ENCODE measurements at regions not wholly inside any gene's neighbourhood (a gene's known extent, or its start where the extent isn't known, plus 50 kb on each side); places are given as distances from the start of the nearest gene placed in this dataset.

DNA sequence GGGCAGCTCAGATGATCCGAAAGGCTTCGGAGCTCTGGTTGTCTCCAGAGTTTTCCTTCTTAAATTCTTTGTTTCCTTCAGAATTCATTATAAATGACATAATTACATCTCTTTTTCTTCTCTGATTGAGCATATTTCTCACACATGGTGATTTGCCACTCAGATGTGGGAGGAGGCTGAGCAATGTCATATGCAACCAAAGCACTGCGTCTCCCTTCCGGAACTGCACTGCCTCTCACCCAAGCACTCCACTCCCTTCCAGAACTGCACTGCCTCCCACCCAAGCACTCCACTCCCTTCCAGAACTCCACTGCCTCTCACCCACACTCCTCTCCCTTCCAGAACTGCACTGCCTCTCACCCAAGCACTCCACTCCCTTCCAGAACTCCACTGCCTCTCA lies 131.5 kb downstream of the SALL1 start:
- no peaks in the 10 kb centered on the region for H3K36me3 ChIP-seq (ENCODE audit: control insufficient read depth, insufficient read depth, low read length)
- H3K27me3 ChIP-seq (ENCODE audit: control insufficient read depth, insufficient read depth, low read length) = no peaks in the 10 kb centered on the region
- ChIA-PET CTCF (no interaction called here), POLR2A (no interaction called here)
- H3K4me3 ChIP-seq (ENCODE audit: low read depth, low read length) = no peak overlapping the region
- TF ChIP-seq, protein P1, sequence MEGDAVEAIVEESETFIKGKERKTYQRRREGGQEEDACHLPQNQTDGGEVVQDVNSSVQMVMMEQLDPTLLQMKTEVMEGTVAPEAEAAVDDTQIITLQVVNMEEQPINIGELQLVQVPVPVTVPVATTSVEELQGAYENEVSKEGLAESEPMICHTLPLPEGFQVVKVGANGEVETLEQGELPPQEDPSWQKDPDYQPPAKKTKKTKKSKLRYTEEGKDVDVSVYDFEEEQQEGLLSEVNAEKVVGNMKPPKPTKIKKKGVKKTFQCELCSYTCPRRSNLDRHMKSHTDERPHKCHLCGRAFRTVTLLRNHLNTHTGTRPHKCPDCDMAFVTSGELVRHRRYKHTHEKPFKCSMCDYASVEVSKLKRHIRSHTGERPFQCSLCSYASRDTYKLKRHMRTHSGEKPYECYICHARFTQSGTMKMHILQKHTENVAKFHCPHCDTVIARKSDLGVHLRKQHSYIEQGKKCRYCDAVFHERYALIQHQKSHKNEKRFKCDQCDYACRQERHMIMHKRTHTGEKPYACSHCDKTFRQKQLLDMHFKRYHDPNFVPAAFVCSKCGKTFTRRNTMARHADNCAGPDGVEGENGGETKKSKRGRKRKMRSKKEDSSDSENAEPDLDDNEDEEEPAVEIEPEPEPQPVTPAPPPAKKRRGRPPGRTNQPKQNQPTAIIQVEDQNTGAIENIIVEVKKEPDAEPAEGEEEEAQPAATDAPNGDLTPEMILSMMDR (IDR thresholded peaks at IDR 0.05; ENCODE audit: insufficient read depth, low read depth, low read length) = no peak
- no peak for DNase-seq (ENCODE audit: low read depth)

DNA sequence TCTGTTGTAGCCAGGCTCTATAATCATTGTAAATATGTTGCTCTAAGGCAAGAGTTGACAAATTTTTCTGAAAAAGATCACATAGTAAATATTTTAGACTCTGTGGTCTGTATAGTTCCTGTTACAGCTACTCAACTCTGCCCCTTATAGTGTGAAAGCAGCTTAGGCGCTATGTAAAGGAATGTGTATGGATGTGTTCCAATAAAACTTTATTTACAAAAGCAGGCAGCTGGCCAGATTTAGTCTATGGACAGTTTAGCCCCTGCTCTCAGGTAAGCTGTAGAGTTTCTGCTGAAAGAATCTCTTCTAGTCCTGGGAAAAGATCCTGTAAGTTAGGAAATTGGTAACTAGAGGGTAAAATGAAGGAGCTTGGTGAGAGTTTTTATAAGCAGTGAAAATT lies 133.1 kb downstream of the SALL1 start:
- no peaks in the 10 kb centered on the region for H3K27me3 ChIP-seq (ENCODE audit: control insufficient read depth, insufficient read depth, low read length)
- no peaks in the 10 kb centered on the region for H3K36me3 ChIP-seq (ENCODE audit: control insufficient read depth, insufficient read depth, low read length)
- TF ChIP-seq, protein P1 (IDR thresholded peaks at IDR 0.05; ENCODE audit: insufficient read depth, low read depth, low read length) = no peak
- ChIA-PET POLR2A (no interaction called here), CTCF (interaction anchor here (1.0 kb wide), 1 partner anchor 9 kb away, joined by 4 read pairs; no protein-coding TSS in a partner anchor)
- no peak for DNase-seq (ENCODE audit: low read depth)
- H3K4me3 ChIP-seq (ENCODE audit: low read depth, low read length) = no peak overlapping the region

DNA sequence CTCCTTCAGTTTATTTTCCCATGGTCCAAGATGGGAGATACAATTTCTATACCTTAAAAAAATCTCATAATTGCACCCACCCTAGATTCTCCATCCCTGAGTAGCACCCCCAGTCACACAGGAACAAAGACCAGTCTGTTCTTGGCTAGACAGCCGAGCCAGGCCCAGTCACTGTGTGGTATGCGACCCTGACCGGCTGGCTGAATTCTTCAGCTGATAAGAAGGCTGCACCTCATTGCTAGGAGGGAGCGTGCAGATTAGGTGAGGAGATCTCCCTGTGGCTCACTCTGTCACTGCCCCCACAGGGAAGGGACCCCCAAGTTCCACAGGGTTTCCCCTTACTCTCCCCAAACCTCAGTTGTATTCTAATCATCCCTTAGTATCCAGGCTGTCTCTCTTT lies 138.7 kb downstream of the SALL1 start:
- CTCF ChIA-PET = interaction anchor here (0.6 kb wide), 1 partner anchor 398 kb away, joined by 4 read pairs; no protein-coding TSS in a partner anchor
- Histone ChIP-seq H3K27me3 (ENCODE audit: control insufficient read depth, insufficient read depth, low read length) (no peaks in the 10 kb centered on the region), H3K36me3 (ENCODE audit: control insufficient read depth, insufficient read depth, low read length) (no peaks in the 10 kb centered on the region), H3K4me3 (ENCODE audit: low read depth, low read length) (no peak overlapping the region)
- DNase-seq (ENCODE audit: low read depth) = no peak
- TF ChIP-seq, protein P1 (IDR thresholded peaks at IDR 0.05; ENCODE audit: insufficient read depth, low read depth, low read length) = no peak
- POLR2A ChIA-PET = no interaction called here

DNA sequence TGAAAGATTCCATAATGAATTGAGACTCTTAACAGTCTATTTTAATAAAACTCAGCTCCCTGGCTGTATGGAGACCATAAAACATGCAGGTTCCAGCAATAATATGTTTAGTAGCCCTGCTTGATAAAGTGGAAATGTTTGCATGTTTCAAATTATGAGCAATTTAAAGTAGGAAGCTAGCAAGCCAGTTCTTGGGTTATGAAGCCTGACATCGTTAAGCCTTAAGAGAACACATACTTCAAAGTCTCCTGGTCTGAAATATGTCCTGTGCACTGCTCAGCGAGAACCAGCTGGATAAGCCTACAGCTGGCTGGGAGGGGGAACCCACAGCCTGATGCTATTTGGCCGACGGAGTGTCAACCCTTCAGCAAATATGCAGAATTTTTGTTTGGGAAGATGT lies 140.3 kb downstream of the SALL1 start:
- TF ChIP-seq, protein P1 (IDR thresholded peaks at IDR 0.05; ENCODE audit: insufficient read depth, low read depth, low read length) = no peak
- ChIA-PET POLR2A (no interaction called here), CTCF (no interaction called here)
- Histone ChIP-seq H3K36me3 (ENCODE audit: control insufficient read depth, insufficient read depth, low read length) (no peaks in the 10 kb centered on the region), H3K27me3 (ENCODE audit: control insufficient read depth, insufficient read depth, low read length) (no peaks in the 10 kb centered on the region), H3K4me3 (ENCODE audit: low read depth, low read length) (no peak overlapping the region)
- DNase-seq (ENCODE audit: low read depth) = no peak

DNA sequence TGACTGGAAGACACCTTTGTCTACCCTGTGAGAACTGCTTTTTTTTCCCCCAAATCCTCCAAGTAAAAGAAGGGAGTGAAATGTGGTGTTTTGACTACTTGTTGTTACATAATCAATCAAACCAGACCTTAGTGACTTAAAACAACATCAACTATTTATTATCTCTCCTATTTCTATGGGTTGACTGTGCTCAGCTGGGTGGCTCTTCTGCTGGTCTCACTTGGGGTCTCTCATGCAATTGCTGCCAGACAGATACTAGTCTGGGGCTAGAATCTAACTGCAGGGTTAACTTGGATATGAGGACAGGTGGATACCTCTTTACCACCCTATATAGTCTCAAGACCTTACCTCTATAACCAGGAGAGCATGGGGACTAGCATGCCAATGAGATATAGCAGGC lies 141.3 kb downstream of the SALL1 start:
- no peak for DNase-seq (ENCODE audit: low read depth)
- POLR2A ChIA-PET = no interaction called here
- CTCF ChIA-PET = interaction anchor here (0.6 kb wide), 1 partner anchor 221 kb away, joined by 3 read pairs; no protein-coding TSS in a partner anchor
- Histone ChIP-seq H3K27me3 (ENCODE audit: control insufficient read depth, insufficient read depth, low read length) (no peaks in the 10 kb centered on the region), H3K4me3 (ENCODE audit: low read depth, low read length) (no peak overlapping the region), H3K36me3 (ENCODE audit: control insufficient read depth, insufficient read depth, low read length) (no peaks in the 10 kb centered on the region)
- TF ChIP-seq, protein P1 (IDR thresholded peaks at IDR 0.05; ENCODE audit: insufficient read depth, low read depth, low read length) = no peak
